Activated CD4-positive, alpha-beta memory T cell treated with anti-CD3 and anti-CD28 coated beads for 36 hours (primary cell): ENCODE measurements at regions not wholly inside any gene's neighbourhood (a gene's known extent, or its start where the extent isn't known, plus 50 kb on each side); places are given as distances from the start of the nearest gene placed in this dataset.
"Not testable (repeated sequence)": the region's sequence is repeated elsewhere in the genome, so short reads cannot be mapped to it uniquely, and the experiment has no call there.

Source experiments
- CTCF ChIA-PET: fragments of 350-600 bp; sonication (Branson Sonifier 250); formaldehyde crosslinking; loops from one replicate; lab custom pipeline; 2021; ENCODE audit warnings: antibody characterized with exemption, inconsistent platforms; lab: Charles Lee
- POLR2A ChIA-PET: fragments of 350-600 bp; sonication (Branson Sonifier 250); formaldehyde crosslinking; loops from one replicate; lab custom pipeline; 2021; ENCODE audit warnings: antibody characterized with exemption; lab: Charles Lee
- DNase-seq: peaks from one replicate; pipeline ENCODE4 v3.0.0-alpha.2; 2020
- H3K27ac Mint-ChIP-seq: one replicate; pipeline ENCODE4 v1.8.0; 2021; ENCODE audit warnings: mixed read lengths
- H3K27me3 Mint-ChIP-seq: one replicate; pipeline ENCODE4 v1.8.0; 2021; ENCODE audit warnings: mixed read lengths
- H3K36me3 Mint-ChIP-seq: one replicate; pipeline ENCODE4 v1.8.0; 2021; ENCODE audit warnings: mixed read lengths
- H3K4me1 Mint-ChIP-seq: one replicate; pipeline ENCODE4 v1.8.0; 2021; ENCODE audit warnings: low read depth, mixed read lengths
- H3K4me3 Mint-ChIP-seq: one replicate; pipeline ENCODE4 v1.8.0; 2021; ENCODE audit warnings: mild to moderate bottlenecking, mixed read lengths
- H3K9me3 Mint-ChIP-seq: one replicate; pipeline ENCODE4 v1.8.0; 2021; ENCODE audit warnings: mixed read lengths
- intact Hi-C: fragments of 100-400 bp; cut with micrococcal nuclease; formaldehyde crosslinking; loops from one replicate; pipeline ENCODE4 v1.15.1; 2023

DNA sequence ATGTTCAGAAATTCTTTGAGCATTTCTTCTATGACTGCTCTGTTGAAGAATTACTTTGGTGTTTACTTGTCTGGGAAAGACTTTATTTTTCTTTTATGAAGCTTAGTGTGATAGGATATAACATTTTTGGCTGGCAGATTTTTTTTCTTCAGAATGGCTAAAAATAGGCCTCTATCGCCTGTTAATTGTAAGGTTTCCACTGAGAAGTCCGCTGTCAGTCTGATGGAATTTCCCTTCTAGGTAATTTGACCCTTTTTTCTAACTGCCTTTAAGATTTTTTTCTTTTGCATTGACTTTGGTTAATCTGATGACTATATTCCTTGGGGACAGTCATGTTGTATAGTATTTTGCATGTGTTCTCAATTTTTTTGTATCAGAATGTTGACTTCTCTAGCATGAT, 590.7 kb downstream of the ADCYAP1 start:
- POLR2A ChIA-PET, result no interaction called here

DNA sequence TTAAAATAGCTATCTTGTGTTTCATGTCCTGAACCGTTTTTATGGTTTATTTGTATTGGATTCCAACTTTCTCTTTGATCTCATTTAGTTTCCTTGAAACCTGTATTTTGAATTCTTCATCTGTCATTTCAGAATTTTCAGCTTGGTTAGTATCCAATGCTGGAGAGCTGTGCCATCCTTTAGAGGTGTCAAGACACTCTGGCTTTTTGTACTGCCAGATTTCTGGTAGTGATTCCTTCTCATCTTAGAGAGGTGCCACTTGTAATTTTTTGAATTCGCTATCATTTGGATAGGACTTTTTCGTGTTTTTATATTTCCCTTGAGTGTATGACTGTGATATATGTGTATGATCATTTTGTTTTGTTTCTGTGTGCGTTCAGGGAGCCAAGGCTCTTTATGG, 591.4 kb downstream of the ADCYAP1 start:
- Mint-ChIP-seq H3K4me3 (no peak overlapping the region), H3K4me1 (no peaks in the 10 kb centered on the region), H3K27me3 (no peaks in the 10 kb centered on the region), H3K9me3 (peaks cover 9% of the 10 kb centered on the region), H3K36me3 (no peaks in the 10 kb centered on the region), H3K27ac (no peak overlapping the region)
- intact Hi-C loops, result no loop called here
- ChIA-PET CTCF (no interaction called here), POLR2A (no interaction called here)
- no peak for DNase-seq

More for the DNA sequence above, 590.7 kb downstream of the ADCYAP1 start:
- CTCF ChIA-PET, result no interaction called here
- H3K27me3 Mint-ChIP-seq, result no peaks in the 10 kb centered on the region
- intact Hi-C loops, result no loop called here
- H3K9me3 Mint-ChIP-seq, result peaks cover 9% of the 10 kb centered on the region
- no peaks in the 10 kb centered on the region for H3K4me1 Mint-ChIP-seq
- no peak for DNase-seq
- no peak overlapping the region for H3K27ac Mint-ChIP-seq
- H3K4me3 Mint-ChIP-seq, result no peak overlapping the region
- H3K36me3 Mint-ChIP-seq, result no peaks in the 10 kb centered on the region

DNA sequence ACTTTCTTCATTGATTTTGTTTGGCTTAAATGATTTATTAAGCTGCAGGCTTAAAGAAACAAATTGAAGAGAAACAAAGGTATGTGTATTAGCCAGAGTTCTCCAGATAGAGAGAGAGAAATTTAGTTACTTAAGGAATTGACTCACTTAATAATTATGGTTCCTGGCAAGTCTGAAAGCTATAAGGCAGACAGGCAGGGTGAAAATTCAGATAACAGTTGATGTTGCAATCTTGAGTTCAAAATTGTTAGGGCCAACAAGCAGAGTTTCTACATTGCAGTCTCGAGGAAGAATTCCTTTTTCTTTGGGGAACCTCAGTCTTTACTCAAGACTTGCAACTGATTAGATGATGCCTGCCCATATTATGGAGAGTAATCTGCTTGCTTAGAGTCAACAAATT, 593.5 kb downstream of the ADCYAP1 start:
- no peaks in the 10 kb centered on the region for H3K27me3 Mint-ChIP-seq
- ChIA-PET CTCF (no interaction called here), POLR2A (no interaction called here)
- no peaks in the 10 kb centered on the region for H3K4me1 Mint-ChIP-seq
- H3K27ac Mint-ChIP-seq, result no peak overlapping the region
- intact Hi-C loops, result no loop called here
- no peaks in the 10 kb centered on the region for H3K36me3 Mint-ChIP-seq
- DNase-seq, result no peak
- H3K4me3 Mint-ChIP-seq, result no peak overlapping the region
- H3K9me3 Mint-ChIP-seq, result peaks cover 5% of the 10 kb centered on the region

DNA sequence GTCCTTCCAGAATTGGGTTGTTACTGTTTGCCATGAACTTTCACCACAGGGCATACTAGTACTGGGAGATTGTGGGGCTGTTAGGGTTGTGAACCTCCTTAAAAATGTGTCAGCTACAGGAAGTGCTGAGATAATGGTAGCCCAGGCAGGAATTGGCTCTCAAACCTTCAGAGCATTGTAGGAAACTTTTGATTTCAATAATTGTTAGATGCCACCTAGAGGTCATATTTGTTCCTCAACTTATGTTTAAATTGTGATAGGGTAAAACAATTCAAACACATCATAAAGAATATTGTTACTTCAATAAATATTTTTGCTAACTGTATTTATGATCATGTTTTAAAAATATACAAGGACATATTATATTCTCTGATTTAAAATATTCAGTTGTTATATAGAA, 594.6 kb downstream of the ADCYAP1 start:
- intact Hi-C loops, result no loop called here
- H3K36me3 Mint-ChIP-seq, result no peaks in the 10 kb centered on the region

DNA sequence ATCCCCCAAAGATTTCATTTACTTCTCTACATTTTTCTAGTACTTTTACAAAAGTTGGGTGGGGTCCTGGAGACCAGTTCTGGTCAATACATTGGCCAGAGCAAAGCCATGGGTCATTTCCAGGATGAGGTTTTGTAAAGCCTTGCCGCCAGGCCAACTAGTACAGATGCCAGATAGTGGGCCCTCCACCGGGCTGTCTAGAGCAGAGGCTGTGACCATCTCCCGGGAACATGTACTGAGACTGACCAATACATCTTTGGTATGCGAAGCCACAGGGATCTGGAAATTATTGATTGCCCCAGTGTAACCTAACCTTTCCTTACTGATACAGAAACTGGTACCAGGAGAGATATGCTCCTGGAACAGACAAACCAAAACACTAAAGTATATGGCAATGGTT, 599.2 kb downstream of the ADCYAP1 start:
- no peak for DNase-seq
- Mint-ChIP-seq H3K27me3 (no peaks in the 10 kb centered on the region), H3K4me1 (no peaks in the 10 kb centered on the region), H3K4me3 (no peak overlapping the region), H3K36me3 (no peaks in the 10 kb centered on the region), H3K27ac (no peak overlapping the region), H3K9me3 (no peaks in the 10 kb centered on the region)
- intact Hi-C loops, result no loop called here
- ChIA-PET POLR2A (no interaction called here), CTCF (no interaction called here)

More for the DNA sequence above, 594.6 kb downstream of the ADCYAP1 start:
- H3K4me1 Mint-ChIP-seq, result no peaks in the 10 kb centered on the region
- no peak overlapping the region for H3K27ac Mint-ChIP-seq
- DNase-seq, result no peak
- no peak overlapping the region for H3K4me3 Mint-ChIP-seq
- H3K9me3 Mint-ChIP-seq, result peaks cover 5% of the 10 kb centered on the region
- ChIA-PET CTCF (no interaction called here), POLR2A (no interaction called here)
- no peaks in the 10 kb centered on the region for H3K27me3 Mint-ChIP-seq

DNA sequence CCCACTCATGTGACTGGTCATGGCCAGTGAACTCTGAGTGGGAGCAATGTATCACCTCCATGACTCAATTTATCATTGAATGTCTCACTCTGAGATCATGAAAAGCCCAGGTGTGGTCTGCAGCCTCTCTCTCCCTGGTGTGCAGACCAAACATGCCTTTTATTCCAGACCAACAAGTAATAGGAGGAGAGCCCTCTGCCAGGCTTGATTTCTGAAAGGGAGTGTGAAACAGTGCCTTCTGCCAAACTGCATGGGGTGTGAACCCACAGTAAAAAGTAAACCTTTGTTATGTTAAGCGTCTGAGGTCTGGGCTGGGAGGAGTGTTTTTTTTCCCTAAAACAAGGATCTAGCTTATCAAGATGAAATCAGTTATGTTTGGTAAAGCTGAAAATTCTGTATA, 601.2 kb downstream of the ADCYAP1 start:
- CTCF ChIA-PET, result no interaction called here
- H3K27me3 Mint-ChIP-seq, result no peaks in the 10 kb centered on the region
- no peaks in the 10 kb centered on the region for H3K36me3 Mint-ChIP-seq
- H3K4me1 Mint-ChIP-seq, result no peaks in the 10 kb centered on the region
- no peak for DNase-seq
- no peaks in the 10 kb centered on the region for H3K9me3 Mint-ChIP-seq
- POLR2A ChIA-PET, result no interaction called here
- intact Hi-C loops, result no loop called here
- no peak overlapping the region for H3K4me3 Mint-ChIP-seq
- H3K27ac Mint-ChIP-seq, result no peak overlapping the region

DNA sequence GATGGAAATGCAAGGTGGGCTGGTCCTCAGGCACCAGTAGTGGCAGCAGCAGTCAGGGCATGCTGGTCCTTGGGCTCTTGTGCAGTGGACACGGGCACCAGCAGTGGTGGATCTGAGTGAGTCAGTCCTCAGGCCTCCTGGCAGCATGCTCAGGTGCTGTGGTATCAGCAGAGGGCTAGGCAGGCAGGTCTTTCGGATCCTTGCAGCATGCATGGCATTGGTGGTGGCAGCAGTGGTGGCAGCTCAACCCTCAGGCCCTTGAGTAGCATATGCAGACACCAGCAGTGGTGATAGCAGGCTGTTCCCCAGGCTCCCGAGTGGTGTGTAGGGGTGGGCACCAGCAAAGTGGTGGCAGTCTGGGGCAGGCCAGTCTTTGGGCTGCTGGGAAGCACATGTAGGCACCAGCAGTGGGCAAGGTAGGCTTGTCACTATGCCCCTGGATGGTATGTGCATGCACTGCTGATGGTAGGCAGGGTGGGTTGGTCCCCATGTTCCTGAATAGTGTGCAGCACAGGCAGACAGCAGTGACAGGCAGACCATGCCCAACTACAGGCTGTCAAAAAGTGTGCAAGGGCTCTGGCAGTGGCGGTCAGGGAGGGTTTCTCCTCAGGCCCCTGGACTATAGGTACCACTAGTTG, 606.0 kb downstream of the ADCYAP1 start:
- ChIA-PET CTCF (no interaction called here), POLR2A (no interaction called here)
- no peak overlapping the region for H3K27ac Mint-ChIP-seq
- DNase-seq, result no peak
- H3K4me3 Mint-ChIP-seq, result no peak overlapping the region
- no peaks in the 10 kb centered on the region for H3K4me1 Mint-ChIP-seq
- intact Hi-C loops, result no loop called here
- H3K9me3 Mint-ChIP-seq, result no peaks in the 10 kb centered on the region
- no peaks in the 10 kb centered on the region for H3K27me3 Mint-ChIP-seq
- no peaks in the 10 kb centered on the region for H3K36me3 Mint-ChIP-seq

DNA sequence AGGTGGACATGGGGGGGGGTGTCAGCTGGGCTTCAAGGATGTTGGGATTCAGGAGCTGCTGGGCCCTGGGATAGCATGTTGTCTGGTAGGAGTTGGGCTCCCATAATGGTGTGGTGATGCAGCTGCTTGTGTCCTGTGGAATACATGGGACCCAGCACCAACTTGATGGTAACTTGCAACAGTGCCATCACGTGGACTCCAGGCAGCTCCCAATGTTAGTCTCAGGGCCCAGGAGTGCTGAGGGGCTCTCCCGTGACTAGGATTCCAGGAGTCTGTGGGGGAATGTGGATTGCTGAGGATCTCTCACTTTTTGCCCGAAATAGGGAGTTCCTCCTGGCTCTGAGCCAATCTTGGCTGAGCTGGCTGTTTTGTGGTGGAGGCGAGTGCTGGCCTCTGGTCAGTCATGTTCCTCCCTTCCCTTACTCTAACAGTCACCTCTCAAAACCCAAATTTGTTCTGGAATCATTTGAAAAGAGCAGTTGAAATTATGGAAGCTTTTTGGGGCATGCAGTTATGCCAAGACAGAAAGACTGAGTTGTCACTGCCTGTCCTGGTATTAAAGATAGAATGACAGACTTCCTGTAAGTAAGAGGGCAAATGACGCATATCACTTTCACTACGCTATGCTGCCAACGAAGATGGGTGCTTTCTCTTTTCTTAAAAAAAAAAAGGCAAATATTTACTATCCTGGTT, 607.1 kb downstream of the ADCYAP1 start:
- DNase-seq, result no peak
- intact Hi-C loops, result no loop called here
- ChIA-PET CTCF (no interaction called here), POLR2A (no interaction called here)
- no peak overlapping the region for H3K4me3 Mint-ChIP-seq
- no peaks in the 10 kb centered on the region for H3K36me3 Mint-ChIP-seq
- H3K4me1 Mint-ChIP-seq, result no peaks in the 10 kb centered on the region
- no peaks in the 10 kb centered on the region for H3K9me3 Mint-ChIP-seq
- H3K27me3 Mint-ChIP-seq, result no peaks in the 10 kb centered on the region
- H3K27ac Mint-ChIP-seq, result no peak overlapping the region

DNA sequence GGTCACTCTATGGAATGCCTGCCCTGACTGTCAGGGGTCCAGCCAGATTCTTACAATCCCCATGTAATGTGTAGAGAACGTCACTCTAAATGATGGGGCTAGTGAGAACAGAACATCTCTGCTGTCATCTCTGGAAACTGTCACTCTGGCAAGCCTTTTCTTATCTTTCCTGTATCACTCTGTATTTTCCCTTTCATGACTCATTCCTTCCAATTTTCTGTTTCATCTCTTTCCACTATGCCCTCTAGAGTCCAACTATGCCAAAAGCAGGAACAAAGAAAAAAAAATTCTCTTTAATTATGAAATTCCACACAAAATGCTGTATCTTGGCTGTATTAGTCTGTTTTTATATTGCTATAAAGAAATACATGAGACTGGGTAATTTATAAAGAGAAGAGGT, 608.8 kb downstream of the ADCYAP1 start:
- CTCF ChIA-PET, result no interaction called here
- Mint-ChIP-seq H3K27me3 (no peaks in the 10 kb centered on the region), H3K9me3 (no peaks in the 10 kb centered on the region), H3K4me1 (no peaks in the 10 kb centered on the region), H3K36me3 (no peaks in the 10 kb centered on the region), H3K27ac (no peak overlapping the region), H3K4me3 (no peak overlapping the region)
- intact Hi-C loops, result no loop called here
- DNase-seq, result no peak
- POLR2A ChIA-PET, result no interaction called here

DNA sequence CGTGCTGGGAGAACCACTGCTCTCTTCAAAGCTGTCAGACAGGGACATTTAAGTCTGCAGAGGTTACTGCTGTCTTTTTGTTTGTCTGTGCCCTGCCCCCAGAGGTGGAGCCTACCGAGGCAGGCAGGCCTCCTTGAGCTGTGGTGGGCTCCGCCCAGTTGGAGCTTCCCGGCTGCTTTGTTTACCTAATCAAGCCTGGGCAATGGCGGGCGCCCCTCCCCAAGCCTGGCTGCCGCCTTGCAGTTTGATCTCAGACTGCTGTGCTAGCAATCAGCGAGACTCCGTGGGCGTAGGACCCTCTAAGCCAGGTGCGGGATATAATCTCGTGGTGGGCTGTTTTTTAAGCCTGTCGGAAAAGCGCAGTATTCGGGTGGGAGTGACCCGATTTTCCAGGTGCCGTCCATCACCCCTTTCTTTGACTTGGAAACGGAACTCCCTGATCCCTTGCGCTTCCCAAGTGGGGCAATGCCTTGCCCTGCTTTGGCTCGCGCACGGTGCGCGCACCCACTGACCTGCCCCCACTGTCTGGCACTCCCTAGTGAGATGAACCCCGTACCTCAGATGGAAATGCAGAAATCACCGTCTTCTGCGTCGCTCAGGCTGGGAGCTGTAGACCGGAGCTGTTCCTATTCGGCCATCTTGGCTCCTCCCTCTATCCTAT, 617.0 kb downstream of the ADCYAP1 start:
- intact Hi-C loops, H3K27ac Mint-ChIP-seq, DNase-seq, H3K9me3 Mint-ChIP-seq, H3K36me3 Mint-ChIP-seq, POLR2A ChIA-PET, H3K27me3 Mint-ChIP-seq, CTCF ChIA-PET, H3K4me1 Mint-ChIP-seq, H3K4me3 Mint-ChIP-seq: not testable (repeated sequence)

DNA sequence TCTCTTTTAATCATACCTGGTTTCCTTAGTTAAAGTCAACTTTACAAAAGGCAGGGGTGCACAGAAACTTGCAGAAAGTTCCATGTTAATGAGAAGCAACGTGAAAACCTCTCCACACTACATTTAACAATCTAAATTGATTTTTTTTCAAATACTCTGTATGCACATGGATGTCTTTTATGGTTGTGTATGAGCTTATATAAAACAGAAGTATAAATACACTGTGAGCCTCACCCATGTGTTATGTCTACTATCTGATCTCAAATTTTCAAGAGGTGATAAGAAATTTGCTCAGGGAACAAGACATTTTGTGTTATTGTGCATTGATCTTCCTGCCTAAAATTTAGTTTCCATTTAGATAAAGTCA, 617.6 kb downstream of the ADCYAP1 start:
- Mint-ChIP-seq H3K27me3 (no peaks in the 10 kb centered on the region), H3K27ac (no peak overlapping the region), H3K9me3 (no peaks in the 10 kb centered on the region), H3K4me1 (no peaks in the 10 kb centered on the region), H3K36me3 (no peaks in the 10 kb centered on the region), H3K4me3 (no peak overlapping the region)
- ChIA-PET POLR2A (no interaction called here), CTCF (no interaction called here)
- DNase-seq, result no peak
- intact Hi-C loops, result no loop called here

DNA sequence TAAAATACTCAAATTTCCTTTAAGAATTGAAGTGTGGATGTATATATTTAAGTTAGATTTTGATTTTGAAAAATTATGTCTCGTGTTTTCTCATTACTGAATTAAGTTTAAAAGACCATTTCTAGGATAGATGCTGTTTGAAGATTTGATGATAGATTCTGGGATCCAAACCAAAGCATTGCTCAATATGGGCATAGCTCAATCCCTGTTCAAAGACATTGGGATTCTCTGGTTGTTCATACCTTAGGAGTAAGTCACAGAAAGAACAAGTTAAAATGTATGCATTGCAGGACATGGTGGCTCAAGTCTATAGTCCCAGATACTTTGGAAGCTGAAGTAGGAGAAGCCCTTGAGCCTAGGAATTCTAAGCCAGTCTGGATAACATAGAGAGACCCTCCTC, 622.3 kb downstream of the ADCYAP1 start:
- intact Hi-C loops, result no loop called here
- ChIA-PET CTCF (no interaction called here), POLR2A (no interaction called here)
- H3K9me3 Mint-ChIP-seq, result no peaks in the 10 kb centered on the region
- no peak for DNase-seq
- H3K27ac Mint-ChIP-seq, result no peak overlapping the region
- no peaks in the 10 kb centered on the region for H3K4me1 Mint-ChIP-seq
- H3K36me3 Mint-ChIP-seq, result no peaks in the 10 kb centered on the region
- peaks cover 2% of the 10 kb centered on the region for H3K27me3 Mint-ChIP-seq
- H3K4me3 Mint-ChIP-seq, result no peak overlapping the region

DNA sequence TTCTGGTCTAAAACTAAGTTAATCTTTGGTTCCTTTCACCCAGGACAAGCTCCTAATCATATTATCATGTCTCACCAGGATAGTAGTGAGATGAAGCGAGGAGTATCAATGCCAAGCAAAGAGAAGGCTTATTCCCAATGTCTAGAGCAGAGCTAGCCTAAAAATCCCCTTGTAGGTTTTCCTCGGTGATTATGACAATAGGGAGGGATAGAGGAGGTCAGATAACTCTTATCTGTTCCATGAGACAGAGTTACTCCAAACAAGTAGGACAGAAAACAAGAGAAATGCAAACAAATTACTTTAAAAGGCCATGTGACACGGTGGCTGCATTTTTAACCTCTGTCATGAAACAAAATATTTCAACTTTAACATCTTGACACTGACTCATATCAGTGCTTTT, 623.1 kb downstream of the ADCYAP1 start:
- Mint-ChIP-seq H3K27ac (no peak overlapping the region), H3K36me3 (no peaks in the 10 kb centered on the region), H3K4me3 (no peak overlapping the region), H3K27me3 (peaks cover 2% of the 10 kb centered on the region), H3K9me3 (no peaks in the 10 kb centered on the region), H3K4me1 (no peaks in the 10 kb centered on the region)
- POLR2A ChIA-PET, result no interaction called here
- intact Hi-C loops, result no loop called here
- CTCF ChIA-PET, result no interaction called here
- DNase-seq, result no peak
